GM04504 (cell line): ENCODE measurements at regions not wholly inside any gene's neighbourhood (a gene's known extent, or its start where the extent isn't known, plus 50 kb on each side); places are given as distances from the start of the nearest gene placed in this dataset.

Experiments used
- DNase-seq: peaks from one replicate; pipeline ENCODE4 v3.0.0-alpha.2; 2012; ENCODE audit warnings: low read depth

DNA sequence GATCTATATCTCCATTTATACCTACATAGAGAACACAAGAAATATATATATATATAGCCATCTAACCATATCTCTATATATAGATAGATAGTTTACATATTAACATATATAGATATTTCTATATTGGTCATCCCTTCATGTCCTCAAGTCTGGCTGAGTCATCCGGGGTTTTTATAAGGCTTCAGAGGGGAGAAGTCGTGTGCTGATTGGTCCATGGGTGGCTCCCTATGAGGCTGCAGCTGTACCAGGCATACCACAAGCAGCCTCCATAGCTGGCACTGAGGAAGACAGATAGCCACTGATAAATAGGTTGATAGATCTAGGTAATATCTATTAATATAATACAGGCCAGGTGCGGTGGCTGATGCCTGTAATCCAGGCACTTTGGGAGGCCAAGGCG lies 618.3 kb upstream of the SETBP1 start:
- DNase-seq = no peak

- no peak for DNase-seq
Measured at GRCh38 chr18:44065206-44065605, 615.5 kb upstream of the SETBP1 start.

DNA sequence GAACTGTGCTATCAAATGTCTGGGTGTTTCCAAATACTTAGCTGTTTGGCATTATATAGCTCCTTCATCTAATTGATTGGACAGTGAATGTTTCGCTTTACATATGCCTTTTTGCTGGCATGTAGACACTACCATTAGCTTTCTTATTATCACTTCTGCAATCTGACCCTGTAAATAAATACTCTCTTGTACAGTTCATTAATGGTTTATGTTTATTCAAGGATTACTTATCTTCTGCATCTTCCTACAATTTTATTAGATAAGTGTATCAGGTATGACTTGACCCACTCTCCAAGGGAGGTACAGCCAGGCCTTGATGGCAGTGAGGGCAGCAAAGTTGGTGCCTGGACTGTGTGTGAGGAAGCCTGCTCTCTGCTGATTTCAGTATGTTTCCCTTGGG lies 614.1 kb upstream of the SETBP1 start:
- no peak for DNase-seq

DNA sequence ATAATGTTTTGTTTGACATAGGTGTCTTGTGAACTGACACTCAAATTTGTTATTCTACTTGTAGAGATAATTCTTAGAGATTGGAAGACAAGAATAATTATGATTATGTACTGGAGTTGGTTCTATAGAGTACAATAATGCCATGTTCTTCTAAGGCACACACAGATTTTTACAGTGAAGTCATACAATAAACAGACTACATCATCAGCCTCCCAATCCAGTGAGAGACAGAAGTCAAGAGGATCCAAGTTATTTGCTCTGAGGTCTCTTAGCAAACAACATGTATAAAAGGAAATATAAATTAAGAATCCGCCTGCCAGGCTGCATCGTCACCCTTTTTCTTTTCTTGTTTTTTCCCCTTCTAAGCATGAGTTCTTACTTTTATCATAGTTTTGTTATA lies 613.5 kb upstream of the SETBP1 start:
- DNase-seq = no peak

GRCh38 chr18:44075038-44075437 lies 605.6 kb upstream of the SETBP1 start:
- no peak for DNase-seq

DNA sequence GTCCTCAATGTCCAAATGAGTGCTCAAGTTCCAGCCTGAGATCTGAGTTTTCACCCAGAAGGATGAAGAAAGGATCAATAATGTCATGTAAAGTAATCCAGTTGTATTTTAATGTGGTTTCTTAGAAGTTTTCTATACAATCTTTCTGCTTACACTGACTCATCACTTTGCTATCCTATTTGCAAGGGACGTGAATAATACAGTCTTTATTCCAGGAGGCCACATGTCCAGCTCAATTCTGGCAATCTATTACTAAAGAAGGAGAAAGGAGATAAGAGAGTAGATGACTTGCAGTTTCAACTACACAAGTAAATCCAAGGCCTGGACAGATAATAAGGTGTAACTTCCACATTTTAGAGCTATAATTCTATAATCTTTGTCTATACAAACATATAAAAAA lies 601.1 kb upstream of the SETBP1 start:
- DNase-seq = no peak

GRCh38 chr18:44080054-44080453 lies 600.6 kb upstream of the SETBP1 start:
- DNase-seq = no peak

DNA sequence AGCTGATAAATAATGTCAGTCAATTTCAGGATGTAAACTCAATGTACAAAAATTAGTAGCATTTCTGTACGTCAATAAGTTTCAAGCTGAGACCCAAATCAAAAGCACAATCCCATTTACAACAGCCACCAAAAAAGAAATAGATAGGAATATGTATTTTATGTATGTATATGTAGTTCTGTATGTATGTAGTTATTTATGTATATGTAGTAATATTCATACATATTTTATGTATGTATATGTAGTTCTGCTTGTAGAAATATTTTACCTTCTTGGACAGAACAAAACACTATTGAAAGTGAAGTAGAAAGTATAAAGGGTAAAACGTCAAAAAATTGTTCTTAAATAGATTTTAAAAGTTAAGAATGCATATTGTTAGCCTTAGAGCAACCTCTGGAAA lies 591.0 kb upstream of the SETBP1 start:
- no peak for DNase-seq

- no peak for DNase-seq
Measured at GRCh38 chr18:44090453-44090852, 590.2 kb upstream of the SETBP1 start.

DNA sequence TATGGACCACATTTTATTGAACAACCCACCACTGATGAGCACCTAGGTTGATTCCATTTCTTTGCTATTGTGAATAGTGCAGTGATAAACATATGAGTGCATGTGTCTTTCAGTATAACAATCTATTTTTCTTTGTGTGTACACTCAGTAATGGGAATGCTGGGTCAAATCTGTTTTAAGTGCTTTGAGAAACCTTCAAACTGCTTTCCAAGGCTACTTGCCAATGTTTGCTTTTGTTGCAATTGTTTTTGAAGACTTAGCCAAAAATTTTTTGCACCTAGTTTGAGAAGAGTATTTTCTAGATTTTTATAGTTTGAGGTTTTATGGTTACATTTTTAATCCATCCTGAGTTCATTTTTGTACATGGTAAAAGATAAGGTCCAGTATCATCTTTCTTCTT lies 587.4 kb upstream of the SETBP1 start:
- DNase-seq = no peak

DNA sequence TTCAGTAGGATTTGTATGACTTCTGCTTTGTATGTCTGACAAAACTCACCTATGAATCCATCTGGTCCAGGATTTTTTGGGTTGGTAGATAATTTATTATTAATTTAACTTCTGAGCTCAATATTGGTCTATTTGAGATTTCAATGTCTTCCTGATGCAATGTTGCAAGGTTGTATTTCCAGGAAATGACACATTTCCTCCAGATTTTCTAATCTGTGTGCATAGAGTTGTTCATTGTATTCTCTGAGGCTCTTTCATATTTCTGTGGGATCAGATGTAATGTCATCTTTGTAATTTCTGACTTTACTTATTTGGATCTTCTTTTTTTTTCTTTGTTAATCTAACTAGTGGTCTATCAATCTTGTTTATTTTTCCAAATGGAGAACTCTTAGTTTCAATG lies 584.7 kb upstream of the SETBP1 start:
- DNase-seq = no peak

GRCh38 chr18:44098551-44099098 lies 582.1 kb upstream of the SETBP1 start:
- peak; percentile 7 for DNase-seq

DNA sequence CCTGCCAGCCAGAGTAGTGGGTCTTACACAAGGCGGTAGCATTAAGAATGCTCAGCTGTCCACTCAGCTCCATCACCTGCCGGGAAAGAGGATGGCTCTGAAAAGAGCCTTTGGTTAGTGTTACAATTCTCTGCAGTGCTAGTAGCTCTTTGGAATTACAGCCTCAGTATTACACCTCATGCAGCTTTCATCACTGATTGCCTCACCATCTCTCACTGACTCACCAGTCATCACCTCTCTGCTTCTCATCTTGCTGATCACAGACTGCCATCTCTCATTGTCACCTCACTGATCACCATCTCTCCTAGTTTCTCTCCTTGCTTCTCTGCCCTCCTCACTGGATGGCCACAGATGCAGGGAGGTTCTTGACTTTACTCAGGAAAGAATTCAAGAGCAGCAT lies 573.5 kb upstream of the SETBP1 start:
- DNase-seq = no peak

GRCh38 chr18:44111337-44111736 lies 569.4 kb upstream of the SETBP1 start:
- DNase-seq = no peak

- no peak for DNase-seq
Measured at GRCh38 chr18:44117821-44118220, 562.9 kb upstream of the SETBP1 start.

DNA sequence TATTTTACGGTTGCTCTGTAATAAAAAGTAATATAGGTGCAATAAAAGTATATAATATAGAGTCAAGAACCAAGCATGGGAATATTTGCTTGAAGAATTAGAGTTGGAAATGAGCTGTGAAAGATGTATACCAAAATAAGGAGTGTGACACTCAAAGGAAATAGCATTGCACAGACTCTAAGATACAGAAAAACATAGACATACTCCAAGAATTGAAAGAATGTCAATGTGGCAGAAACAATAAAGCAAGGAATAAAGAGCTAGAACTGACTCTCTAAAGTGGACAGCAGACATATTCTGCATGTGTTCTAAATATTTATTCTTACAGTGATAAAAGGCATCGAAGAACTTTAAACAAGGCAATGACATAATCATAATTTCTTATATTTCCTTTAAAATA lies 561.1 kb upstream of the SETBP1 start:
- no peak for DNase-seq

- DNase-seq = no peak
Measured at GRCh38 chr18:44123743-44124142, 556.9 kb upstream of the SETBP1 start.

- no peak for DNase-seq
Measured at GRCh38 chr18:44125446-44125845, 555.2 kb upstream of the SETBP1 start.

- no peak for DNase-seq
Measured at GRCh38 chr18:44126598-44126997, 554.1 kb upstream of the SETBP1 start.

- no peak for DNase-seq
Measured at GRCh38 chr18:44128365-44128764, 552.3 kb upstream of the SETBP1 start.

DNA sequence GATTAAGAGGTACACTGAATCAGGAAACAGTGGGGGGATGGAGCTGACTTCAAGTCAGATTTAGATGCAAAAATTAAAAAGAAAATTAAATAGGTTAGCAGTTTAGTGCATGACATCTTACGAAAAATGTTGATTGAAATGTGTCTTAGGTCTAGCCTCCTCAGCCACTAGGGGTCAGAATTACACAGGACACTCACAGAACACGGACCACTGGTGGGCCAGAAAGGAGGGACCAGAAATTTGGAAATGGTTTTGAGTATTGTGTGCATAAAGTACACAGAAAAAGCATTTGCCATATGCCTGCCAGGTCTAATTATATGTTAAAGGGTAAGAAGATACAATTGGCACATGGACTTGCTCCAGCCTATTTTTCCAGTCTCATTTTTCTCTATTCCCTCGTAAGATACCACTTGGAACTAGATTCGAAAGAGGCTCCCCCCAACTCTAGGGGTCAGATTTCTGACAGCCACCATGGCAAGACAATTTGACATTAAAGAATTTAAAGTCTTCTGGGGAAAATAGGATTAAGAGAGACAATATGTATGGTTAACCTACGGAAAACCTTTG lies 550.2 kb upstream of the SETBP1 start:
- DNase-seq = no peak

DNA sequence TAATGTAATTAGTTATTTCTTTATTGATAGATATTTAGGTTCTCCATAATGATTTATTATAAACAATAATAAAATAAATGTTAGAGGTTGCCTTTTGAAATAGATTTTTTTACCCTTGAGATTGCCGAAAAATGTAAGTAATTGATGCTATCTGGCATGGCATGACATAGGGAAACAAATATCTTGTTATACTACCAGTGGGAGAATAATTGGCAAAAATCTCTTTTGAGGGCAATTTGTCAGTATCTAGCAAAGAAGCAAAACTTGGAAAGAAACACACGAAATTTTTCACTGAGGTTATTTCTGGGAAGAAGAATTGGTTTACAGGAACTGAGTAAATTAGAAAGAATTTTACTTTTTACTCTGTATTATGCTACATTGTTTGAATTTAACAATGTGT lies 547.2 kb upstream of the SETBP1 start:
- DNase-seq = no peak

DNA sequence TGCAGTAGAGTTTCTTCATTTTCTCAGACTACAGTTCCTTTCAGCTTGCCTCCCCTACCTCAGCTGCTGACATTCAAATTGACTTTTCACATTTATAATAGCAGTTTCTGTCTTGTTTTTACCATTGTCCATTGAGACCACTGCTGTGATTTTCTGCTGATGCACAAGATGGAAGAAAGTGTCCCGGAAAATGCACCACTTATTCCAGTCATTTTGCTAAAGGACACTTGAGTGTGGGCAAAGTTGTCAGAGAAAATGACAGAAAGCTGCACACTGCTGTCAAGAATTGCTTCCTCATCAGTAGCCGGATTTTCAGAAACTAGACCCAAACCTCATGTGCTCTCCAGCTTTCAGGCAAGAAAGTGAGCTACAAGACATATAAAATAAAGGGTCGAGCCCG lies 546.2 kb upstream of the SETBP1 start:
- no peak for DNase-seq

GRCh38 chr18:44135741-44136140 lies 544.9 kb upstream of the SETBP1 start:
- no peak for DNase-seq

DNA sequence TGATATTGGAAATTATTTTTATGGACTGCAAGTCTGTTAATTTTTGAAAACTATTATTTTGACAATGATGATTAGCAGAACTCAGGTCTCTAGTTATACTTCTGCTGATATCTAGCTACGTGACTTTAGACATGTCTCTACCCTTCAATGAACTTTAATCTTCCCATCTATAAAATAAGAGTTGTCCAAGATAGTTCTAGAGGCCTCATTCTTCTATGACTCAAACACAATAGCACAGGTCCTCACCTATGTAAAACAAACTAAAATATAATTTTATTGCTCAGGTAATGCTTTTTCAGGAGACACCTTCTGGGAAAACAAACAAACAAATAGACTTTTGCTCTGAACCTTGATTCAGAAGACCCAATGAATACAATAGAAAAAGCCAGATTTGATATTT lies 544.4 kb upstream of the SETBP1 start:
- no peak for DNase-seq
